GM23338 (cell line): ENCODE measurements at regions not wholly inside any gene's neighbourhood (a gene's known extent, or its start where the extent isn't known, plus 50 kb on each side); places are given as distances from the start of the nearest gene placed in this dataset.

Experiments used
- ATAC-seq: fragments of 200-7000 bp; cut with Tn5 transposase; 3 replicates; pipeline ENCODE4 v1.9.1; 2020
- DNase-seq: peaks from one replicate; pipeline ENCODE4 v3.0.0-alpha.2; 2015; ENCODE audit warnings: low spot score
- H2AFZ ChIP-seq: fragments of 200-600 bp; sonication (generic); 2 replicates; pipeline ENCODE4 v1.8.0; 2016; ENCODE audit warnings: antibody characterized with exemption, mild to moderate bottlenecking, moderate library complexity
- H3F3A ChIP-seq: fragments of 200-600 bp; sonication (generic); replicated peaks from 2 replicates; pipeline ENCODE4 v1.8.0; 2017; ENCODE audit warnings: antibody characterized with exemption, mixed run types, low read depth
- H3K27ac ChIP-seq: fragments of 200-600 bp; sonication (generic); 2 replicates; pipeline ENCODE4 v1.6.1; 2016; ENCODE audit warnings: low read depth
- H3K27me3 ChIP-seq: fragments of 200-600 bp; sonication (generic); 2 replicates; pipeline ENCODE4 v1.8.0; 2016; ENCODE audit warnings: mild to moderate bottlenecking, mixed run types, moderate library complexity; ENCODE audit not compliant: insufficient read depth
- H3K36me3 ChIP-seq: fragments of 200-600 bp; sonication (generic); 2 replicates; pipeline ENCODE4 v1.8.0; 2016; ENCODE audit warnings: mild to moderate bottlenecking; ENCODE audit not compliant: insufficient read depth
- H3K4me1 ChIP-seq: fragments of 200-600 bp; sonication (generic); 2 replicates; pipeline ENCODE4 v1.8.0; 2016; ENCODE audit warnings: mild to moderate bottlenecking, moderate library complexity; ENCODE audit not compliant: insufficient read depth
- H3K4me2 ChIP-seq: fragments of 200-600 bp; sonication (generic); 2 replicates; pipeline ENCODE4 v1.7.1; 2017; ENCODE audit warnings: mixed run types
- H3K4me3 ChIP-seq: fragments of 200-600 bp; sonication (generic); 2 replicates; pipeline ENCODE4 v1.6.1; 2016; ENCODE audit warnings: mixed run types
- H3K79me2 ChIP-seq: fragments of 200-600 bp; sonication (generic); replicated peaks from 2 replicates; pipeline ENCODE4 v1.8.0; 2017; ENCODE audit warnings: mild to moderate bottlenecking; ENCODE audit not compliant: insufficient read depth
- H3K9me2 ChIP-seq: fragments of 200-600 bp; sonication (generic); 2 replicates; pipeline ENCODE4 v1.8.0; 2017; ENCODE audit not compliant: insufficient read depth
- H4K20me1 ChIP-seq: fragments of 200-600 bp; sonication (generic); replicated peaks from 2 replicates; pipeline ENCODE4 v1.8.0; 2017; ENCODE audit warnings: mild to moderate bottlenecking; ENCODE audit not compliant: insufficient read depth
- H3K27ac Mint-ChIP-seq: 2 replicates; pipeline ENCODE4 v1.8.0; 2020; ENCODE audit warnings: inconsistent platforms, mild to moderate bottlenecking, moderate library complexity, mixed read lengths
- H3K27me3 Mint-ChIP-seq: 3 replicates; pipeline ENCODE4 v1.8.0; 2022; ENCODE audit warnings: low read depth, mild to moderate bottlenecking, moderate library complexity, mixed read lengths, inconsistent platforms; ENCODE audit not compliant: insufficient read depth, poor library complexity
- H3K36me3 Mint-ChIP-seq: 3 replicates; pipeline ENCODE4 v1.8.0; 2021; ENCODE audit warnings: low read depth, mild to moderate bottlenecking, inconsistent platforms, moderate library complexity, mixed read lengths
- H3K4me1 Mint-ChIP-seq: 3 replicates; pipeline ENCODE4 v1.8.0; 2020; ENCODE audit warnings: mild to moderate bottlenecking, inconsistent platforms, mixed read lengths
- H3K4me3 Mint-ChIP-seq: 3 replicates; pipeline ENCODE4 v1.8.0; 2021; ENCODE audit warnings: moderate library complexity, mild to moderate bottlenecking, inconsistent platforms, mixed read lengths
- H3K9me3 Mint-ChIP-seq: 3 replicates; pipeline ENCODE4 v1.8.0; 2020; ENCODE audit warnings: moderate library complexity, mild to moderate bottlenecking, inconsistent platforms, mixed read lengths
- CREB1 ChIP-seq: fragments of 250-450 bp; sonication (Bioruptor Pico); IDR thresholded peaks from 2 replicates; pipeline ENCODE4 v1.5.0; 2020; ENCODE audit warnings: low read depth, mild to moderate bottlenecking, moderate library complexity
- CTCF ChIP-seq, 2 experiments: fragments of 200-600 bp in 1 of 2; sonication (generic) in 1 of 2; conservative IDR thresholded peaks; 2 replicates each; pipeline versions ENCODE4 v1.5.1 to v1.6.1; 2016 to 2017; ENCODE audit warnings: antibody characterized with exemption in 2 of 2, low read depth in 2 of 2, mild to moderate bottlenecking in 2 of 2, moderate library complexity in 1 of 2
- ETS1 ChIP-seq: IDR thresholded peaks from 2 replicates; pipeline ENCODE4 v1.6.1; 2016; ENCODE audit warnings: antibody characterized with exemption
- NANOG ChIP-seq: IDR thresholded peaks from 2 replicates; pipeline ENCODE4 v1.6.1; 2016; ENCODE audit warnings: antibody characterized with exemption, borderline replicate concordance
- POLR2AphosphoS5 ChIP-seq: IDR thresholded peaks from 2 replicates; pipeline ENCODE4 v1.6.1; 2016; ENCODE audit warnings: antibody characterized with exemption, low read depth
- STAT1 ChIP-seq: IDR thresholded peaks from one replicate; pipeline ENCODE4 v1.6.1; 2016; ENCODE audit warnings: antibody characterized with exemption; ENCODE audit not compliant: unreplicated experiment
- ZNF114 ChIP-seq: fragments of 250-450 bp; sonication (Bioruptor Pico); IDR thresholded peaks from 2 replicates; pipeline ENCODE4 v1.5.0; 2020; ENCODE audit warnings: mild to moderate bottlenecking, moderate library complexity
- ZNF331 ChIP-seq: fragments of 250-450 bp; sonication (Bioruptor Pico); IDR thresholded peaks from 2 replicates; pipeline ENCODE4 v1.5.0; 2020; ENCODE audit warnings: low read depth, mild to moderate bottlenecking, moderate library complexity

GRCh38 chr2:191757208-191757607 is 79.3 kb downstream of the NABP1 start:
- H2AFZ ChIP-seq, result no peak overlapping the region
- TF ChIP-seq ETS1 (no peak), CREB1 (CRISPR knock-in tag) (no peak), CTCF (conservative IDR thresholded peaks at IDR 0.05; ENCODE audit: low read depth in 2 of 2) (no peak), ZNF331 (no peak), POLR2AphosphoS5 (no peak)
- no peak overlapping the region for H3K27ac Mint-ChIP-seq

GRCh38 chr2:191758518-191759507 is 80.9 kb downstream of the NABP1 start:
- H3K4me1 Mint-ChIP-seq, result peaks cover 17% of the 10 kb centered on the region
- DNase-seq, result peak; percentile 82
- no peaks in the 10 kb centered on the region for H3K27me3 Mint-ChIP-seq
- H3K4me2 ChIP-seq, result peak overlapping the region; percentile 43; the same call in 1 of the 2 replicates
- no peaks in the 10 kb centered on the region for H3K79me2 ChIP-seq
- peaks cover 7% of the 10 kb centered on the region; the same call in 2 of the 3 replicates for H3K9me3 Mint-ChIP-seq
- H4K20me1 ChIP-seq, result no peaks in the 10 kb centered on the region
- peaks cover 8% of the 10 kb centered on the region for H3K4me1 ChIP-seq
- H3K9me2 ChIP-seq, result no peaks in the 10 kb centered on the region
- no peaks in the 10 kb centered on the region for H3K27me3 ChIP-seq
- no peak overlapping the region for H3K4me3 ChIP-seq
- peaks cover 6% of the 10 kb centered on the region; the same call in 2 of the 3 replicates for H3K36me3 Mint-ChIP-seq
- no peak overlapping the region for H3K27ac ChIP-seq
- H3K36me3 ChIP-seq, result no peaks in the 10 kb centered on the region
- peak overlapping the region; percentile 76; the same call in 1 of the 2 replicates for H3K27ac Mint-ChIP-seq
- H2AFZ ChIP-seq, result peak overlapping the region; percentile 89
- H3K4me3 Mint-ChIP-seq, result no peak overlapping the region
- TF ChIP-seq NANOG (no peak), CTCF (conservative IDR thresholded peaks at IDR 0.05; ENCODE audit: low read depth in 2 of 2) (peak; percentile 77 to 88), ZNF114 (CRISPR knock-in tag) (no peak), STAT1 (no peak), ETS1 (no peak)
- H3F3A ChIP-seq, result no peaks in the 10 kb centered on the region
- peak; percentile 100 for ATAC-seq

More at GRCh38 chr2:191757208-191757607, 79.3 kb downstream of the NABP1 start:
- DNase-seq, result no peak
- no peaks in the 10 kb centered on the region; the same call in 1 of the 2 replicates for H3K9me2 ChIP-seq
- H3K9me3 Mint-ChIP-seq, result peaks cover 3% of the 10 kb centered on the region; the same call in 2 of the 3 replicates
- H3F3A ChIP-seq, result no peaks in the 10 kb centered on the region
- H3K79me2 ChIP-seq, result no peaks in the 10 kb centered on the region
- H3K27me3 Mint-ChIP-seq, result no peaks in the 10 kb centered on the region
- no peak overlapping the region for H3K4me2 ChIP-seq
- H3K27ac ChIP-seq, result no peak overlapping the region
- no peaks in the 10 kb centered on the region for H4K20me1 ChIP-seq
- H3K4me3 ChIP-seq, result no peak overlapping the region
- H3K27me3 ChIP-seq, result no peaks in the 10 kb centered on the region
- no peak for ATAC-seq
- H3K36me3 ChIP-seq, result no peaks in the 10 kb centered on the region
- H3K4me3 Mint-ChIP-seq, result no peak overlapping the region
- H3K36me3 Mint-ChIP-seq, result 0 out of 3 replicates have a peak, but pooled peaks cover 3% of the 10 kb centered on the region
- H3K4me1 ChIP-seq, result peaks cover 8% of the 10 kb centered on the region
- peaks cover 17% of the 10 kb centered on the region for H3K4me1 Mint-ChIP-seq
